Neural cell (in vitro differentiated cells): ENCODE measurements at regions not wholly inside any gene's neighbourhood (a gene's known extent, or its start where the extent isn't known, plus 50 kb on each side); places are given as distances from the start of the nearest gene placed in this dataset.

Experiments
- H2AFZ ChIP-seq: fragments of 200-600, 300-800 bp; sonication (generic), shearing (Covaris generic); 2 replicates; pipeline ENCODE4 v1.6.0; 2014; ENCODE audit warnings: low read depth, mild to moderate bottlenecking, antibody characterized with exemption, low read length, moderate library complexity
- H3F3A ChIP-seq: fragments of 200-600 bp; shearing (Covaris generic); 2 replicates; pipeline ENCODE4 v1.6.1; 2016; ENCODE audit warnings: mild to moderate bottlenecking, moderate library complexity, mixed read lengths, antibody characterized with exemption, low read length; ENCODE audit not compliant: insufficient read depth, poor library complexity, severe bottlenecking
- H3K27ac ChIP-seq: fragments of 200-600, 300-800 bp; sonication (generic), shearing (Covaris generic); 2 replicates; pipeline ENCODE4 v1.5.1; 2014; ENCODE audit warnings: mild to moderate bottlenecking, low read length, moderate library complexity
- H3K27me3 ChIP-seq: fragments of 300-800, 200-600 bp; sonication (generic), shearing (Covaris generic); 2 replicates; pipeline ENCODE4 v1.6.0; 2014; ENCODE audit warnings: mild to moderate bottlenecking, low read depth, low read length, moderate library complexity; ENCODE audit not compliant: insufficient read depth
- H3K36me3 ChIP-seq: fragments of 300-800, 200-600 bp; sonication (generic), shearing (Covaris generic); 2 replicates; pipeline ENCODE4 v1.5.1; 2014; ENCODE audit warnings: mild to moderate bottlenecking, antibody characterized with exemption, low read length, moderate library complexity; ENCODE audit not compliant: insufficient read depth
- H3K4me2 ChIP-seq: fragments of 300-800, 200-600 bp; sonication (generic), shearing (Covaris generic); 2 replicates; pipeline ENCODE4 v1.6.0; 2014; ENCODE audit warnings: mild to moderate bottlenecking, low read length
- H3K4me3 ChIP-seq: fragments of 300-800, 200-600 bp; sonication (generic), shearing (Covaris generic); 2 replicates; pipeline ENCODE4 v1.5.1; 2014; ENCODE audit warnings: mild to moderate bottlenecking, low read length, moderate library complexity
- H3K79me2 ChIP-seq: fragments of 200-600 bp; shearing (Covaris generic); replicated peaks from 2 replicates; pipeline ENCODE4 v1.6.0; 2014; ENCODE audit warnings: mild to moderate bottlenecking, low read length, moderate library complexity; ENCODE audit not compliant: insufficient read depth
- H3K9ac ChIP-seq: fragments of 300-800, 200-600 bp; sonication (generic), shearing (Covaris generic); 2 replicates; pipeline ENCODE4 v1.6.1; 2016; ENCODE audit warnings: mild to moderate bottlenecking, low read length, mixed read lengths
- H3K9me2 ChIP-seq: fragments of 200-600 bp; shearing (Covaris generic); 2 replicates; pipeline ENCODE4 v1.6.1; 2016; ENCODE audit warnings: mild to moderate bottlenecking, low read length, mixed read lengths; ENCODE audit not compliant: insufficient read depth
- H3K9me3 ChIP-seq: fragments of 200-600, 300-800 bp; sonication (generic), shearing (Covaris generic); 2 replicates; pipeline ENCODE4 v1.6.1; 2016; ENCODE audit warnings: mild to moderate bottlenecking, mixed run types, low read length, moderate library complexity, mixed read lengths
- H4K20me1 ChIP-seq: fragments of 200-600 bp; shearing (Covaris generic); 2 replicates; pipeline ENCODE4 v1.6.1; 2016; ENCODE audit warnings: mild to moderate bottlenecking, mixed run types; ENCODE audit not compliant: insufficient read depth
- CTCF ChIP-seq: fragments of 450-650 bp; IDR thresholded peaks from 2 replicates; pipeline ENCODE4 v1.5.1; 2014; ENCODE audit warnings: antibody characterized with exemption, mild to moderate bottlenecking, moderate library complexity; ENCODE audit not compliant: poor library complexity, severe bottlenecking
- EP300 ChIP-seq: fragments of 450-650 bp; conservative IDR thresholded peaks from 2 replicates; pipeline ENCODE4 v1.6.1; 2014; ENCODE audit warnings: antibody characterized with exemption, mild to moderate bottlenecking, moderate library complexity; ENCODE audit not compliant: poor library complexity, severe bottlenecking
- EZH2 ChIP-seq: fragments of 200-600, 300-800 bp; shearing (Covaris generic), sonication (generic); IDR thresholded peaks from 2 replicates; pipeline ENCODE4 v1.6.1; 2014; ENCODE audit warnings: antibody characterized with exemption, low read length, borderline replicate concordance, mild to moderate bottlenecking; ENCODE audit not compliant: insufficient read depth, poor library complexity, severe bottlenecking
- MXI1 ChIP-seq: fragments of 450-650 bp; conservative IDR thresholded peaks from 2 replicates; pipeline ENCODE4 v1.6.1; 2014; ENCODE audit warnings: antibody characterized with exemption, mild to moderate bottlenecking; ENCODE audit not compliant: poor library complexity, severe bottlenecking
- POLR2AphosphoS5 ChIP-seq: IDR thresholded peaks from 2 replicates; pipeline ENCODE4 v1.6.1; 2012
- RAD21 ChIP-seq: fragments of 450-650 bp; conservative IDR thresholded peaks from 2 replicates; pipeline ENCODE4 v1.6.1; 2014; ENCODE audit warnings: antibody characterized with exemption, mild to moderate bottlenecking, moderate library complexity
- REST ChIP-seq: IDR thresholded peaks from 2 replicates; pipeline ENCODE4 v1.6.1; 2012; ENCODE audit warnings: borderline replicate concordance
- SMC3 ChIP-seq: fragments of 450-650 bp; conservative IDR thresholded peaks from 2 replicates; pipeline ENCODE4 v1.6.1; 2014; ENCODE audit warnings: antibody characterized with exemption, mild to moderate bottlenecking, moderate library complexity; ENCODE audit not compliant: poor library complexity
- TAF1 ChIP-seq: IDR thresholded peaks from 2 replicates; pipeline ENCODE4 v1.6.1; 2012; ENCODE audit warnings: low read depth

- Histone ChIP-seq H3K4me2 (no peak overlapping the region), H4K20me1 (no peaks in the 10 kb centered on the region), H3K4me3 (no peak overlapping the region), H3F3A (no peaks in the 10 kb centered on the region), H3K79me2 (no peaks in the 10 kb centered on the region), H3K36me3 (no peaks in the 10 kb centered on the region), H2AFZ (no peak overlapping the region), H3K9ac (no peak overlapping the region), H3K27ac (no peak overlapping the region), H3K9me2 (no peaks in the 10 kb centered on the region), H3K27me3 (no peaks in the 10 kb centered on the region), H3K9me3 (no peaks in the 10 kb centered on the region)
- no peak for TF ChIP-seq TAF1
- TF ChIP-seq RAD21 = no peak
- no peak for TF ChIP-seq SMC3
- TF ChIP-seq REST = no peak
- no peak for TF ChIP-seq EP300
- no peak for TF ChIP-seq CTCF
- TF ChIP-seq POLR2AphosphoS5 = no peak
- TF ChIP-seq MXI1 = no peak
- TF ChIP-seq EZH2 = no peak
Observed at GRCh38 chr6:167496707-167497106, 171.8 kb downstream of the TTLL2 start.

GRCh38 chr6:167497428-167498056 lies 172.7 kb downstream of the TTLL2 start:
- Histone ChIP-seq H4K20me1 (no peaks in the 10 kb centered on the region), H3F3A (no peaks in the 10 kb centered on the region), H3K9me3 (no peaks in the 10 kb centered on the region), H3K79me2 (no peaks in the 10 kb centered on the region), H2AFZ (no peak overlapping the region), H3K27ac (no peak overlapping the region), H3K27me3 (no peaks in the 10 kb centered on the region), H3K9ac (no peak overlapping the region), H3K36me3 (no peaks in the 10 kb centered on the region), H3K4me3 (no peak overlapping the region), H3K4me2 (no peak overlapping the region), H3K9me2 (no peaks in the 10 kb centered on the region)
- TF ChIP-seq EP300 (no peak), REST (no peak), MXI1 (no peak), RAD21 (no peak)
